OCI-LY1 (cell line): ENCODE measurements at regions not wholly inside any gene's neighbourhood (a gene's known extent, or its start where the extent isn't known, plus 50 kb on each side); places are given as distances from the start of the nearest gene placed in this dataset.

Experiments
- EZH2 ChIP-seq: fragments of 200-600 bp; sonication (generic), shearing (Covaris generic); IDR thresholded peaks from 2 replicates; pipeline ENCODE4 v1.8.0; 2017; ENCODE audit warnings: borderline replicate concordance, mixed run types, mild to moderate bottlenecking, antibody characterized with exemption, low read length, moderate library complexity, mixed read lengths
- TF ChIP-seq, protein P1 (sequence below): fragments of 200-600 bp; sonication (generic), shearing (Covaris generic); IDR thresholded peaks from 2 replicates; pipeline ENCODE4 v1.5.1; 2017; ENCODE audit warnings: mild to moderate bottlenecking, antibody characterized with exemption, low read length, moderate library complexity, mixed read lengths

GRCh38 chr4:154035341-154035740 lies 246.5 kb upstream of the SFRP2 start:
- TF ChIP-seq, protein P1, sequence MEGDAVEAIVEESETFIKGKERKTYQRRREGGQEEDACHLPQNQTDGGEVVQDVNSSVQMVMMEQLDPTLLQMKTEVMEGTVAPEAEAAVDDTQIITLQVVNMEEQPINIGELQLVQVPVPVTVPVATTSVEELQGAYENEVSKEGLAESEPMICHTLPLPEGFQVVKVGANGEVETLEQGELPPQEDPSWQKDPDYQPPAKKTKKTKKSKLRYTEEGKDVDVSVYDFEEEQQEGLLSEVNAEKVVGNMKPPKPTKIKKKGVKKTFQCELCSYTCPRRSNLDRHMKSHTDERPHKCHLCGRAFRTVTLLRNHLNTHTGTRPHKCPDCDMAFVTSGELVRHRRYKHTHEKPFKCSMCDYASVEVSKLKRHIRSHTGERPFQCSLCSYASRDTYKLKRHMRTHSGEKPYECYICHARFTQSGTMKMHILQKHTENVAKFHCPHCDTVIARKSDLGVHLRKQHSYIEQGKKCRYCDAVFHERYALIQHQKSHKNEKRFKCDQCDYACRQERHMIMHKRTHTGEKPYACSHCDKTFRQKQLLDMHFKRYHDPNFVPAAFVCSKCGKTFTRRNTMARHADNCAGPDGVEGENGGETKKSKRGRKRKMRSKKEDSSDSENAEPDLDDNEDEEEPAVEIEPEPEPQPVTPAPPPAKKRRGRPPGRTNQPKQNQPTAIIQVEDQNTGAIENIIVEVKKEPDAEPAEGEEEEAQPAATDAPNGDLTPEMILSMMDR: no peak
- no peak for TF ChIP-seq EZH2
